HG03064 (cell line): ENCODE measurements at regions not wholly inside any gene's neighbourhood (a gene's known extent, or its start where the extent isn't known, plus 50 kb on each side); places are given as distances from the start of the nearest gene placed in this dataset.
"Not testable (repeated sequence)": the region's sequence is repeated elsewhere in the genome, so short reads cannot be mapped to it uniquely, and the experiment has no call there.

Source experiments
- ATAC-seq: cut with Tn5 transposase; IDR thresholded peaks from one replicate; pipeline ENCODE4 v1.9.1; 2021; ENCODE audit warnings: low read depth; ENCODE audit not compliant: unreplicated experiment

DNA sequence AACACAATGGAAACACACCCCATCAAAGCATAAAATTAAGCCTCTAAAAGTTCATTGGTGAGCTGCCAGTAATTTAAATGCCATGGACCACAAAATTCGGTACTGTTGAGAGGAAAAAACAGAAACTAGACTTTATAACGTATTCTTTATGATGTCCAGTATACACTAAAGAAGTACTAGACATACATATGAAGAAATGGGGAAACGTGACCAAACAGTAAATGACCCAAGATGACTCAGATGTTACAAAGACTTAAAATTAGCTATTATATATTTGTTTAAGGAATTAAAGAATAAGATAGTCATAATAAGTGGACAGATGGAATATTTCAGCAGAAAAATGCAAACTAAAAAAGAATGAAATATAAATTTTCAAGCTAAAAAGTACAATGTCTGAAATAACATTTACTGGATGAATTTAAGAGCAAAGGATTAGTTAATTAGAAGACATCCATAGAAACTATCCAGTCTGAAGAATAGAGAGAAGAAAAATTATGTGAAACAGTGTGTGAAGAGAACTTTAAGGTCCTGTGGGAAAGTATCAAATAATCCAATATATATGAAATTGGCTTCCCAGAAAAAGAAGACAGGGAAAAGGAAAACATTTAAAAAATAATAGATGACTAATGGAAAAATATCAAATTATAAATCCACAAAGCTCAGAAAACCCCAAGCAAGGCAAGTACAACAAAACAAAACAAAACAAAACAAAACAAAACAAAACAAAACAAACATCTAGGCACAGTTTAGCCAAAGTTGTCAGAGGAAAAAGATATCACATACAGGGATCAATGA, 69.4 kb downstream of the SAMD9 start:
- no peak for ATAC-seq

DNA sequence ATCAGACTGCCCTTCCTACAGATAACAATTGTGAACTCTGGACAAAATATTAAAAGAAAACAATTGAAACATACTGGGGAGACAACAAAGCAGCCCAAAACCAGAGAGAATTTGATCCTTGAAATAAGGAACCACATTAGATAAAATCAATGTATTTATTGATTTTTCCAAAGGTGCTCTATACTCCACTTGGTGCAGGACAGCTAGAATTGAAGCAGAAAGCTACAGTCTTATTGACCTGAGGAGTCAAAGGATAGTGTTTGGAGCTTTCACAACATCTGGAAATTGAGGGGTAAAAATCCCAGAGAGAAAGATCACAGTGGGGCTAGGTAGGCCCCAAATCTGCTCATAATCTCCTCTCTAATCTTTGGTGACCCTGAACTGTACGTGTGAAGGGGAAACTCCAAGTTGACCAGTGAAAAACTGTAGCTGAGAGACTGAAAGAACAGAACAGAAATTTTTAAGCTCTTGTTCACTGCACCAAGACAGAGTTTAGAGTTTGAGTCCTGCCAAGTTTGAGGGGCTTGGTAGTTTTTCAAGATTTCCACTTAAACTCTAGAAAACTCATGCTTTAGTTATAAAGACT, 70.2 kb downstream of the SAMD9 start:
- no peak for ATAC-seq

- no peak for ATAC-seq
These were observed 71.1 kb downstream of the SAMD9 start for GRCh38 chr7:93046641-93047040.

DNA sequence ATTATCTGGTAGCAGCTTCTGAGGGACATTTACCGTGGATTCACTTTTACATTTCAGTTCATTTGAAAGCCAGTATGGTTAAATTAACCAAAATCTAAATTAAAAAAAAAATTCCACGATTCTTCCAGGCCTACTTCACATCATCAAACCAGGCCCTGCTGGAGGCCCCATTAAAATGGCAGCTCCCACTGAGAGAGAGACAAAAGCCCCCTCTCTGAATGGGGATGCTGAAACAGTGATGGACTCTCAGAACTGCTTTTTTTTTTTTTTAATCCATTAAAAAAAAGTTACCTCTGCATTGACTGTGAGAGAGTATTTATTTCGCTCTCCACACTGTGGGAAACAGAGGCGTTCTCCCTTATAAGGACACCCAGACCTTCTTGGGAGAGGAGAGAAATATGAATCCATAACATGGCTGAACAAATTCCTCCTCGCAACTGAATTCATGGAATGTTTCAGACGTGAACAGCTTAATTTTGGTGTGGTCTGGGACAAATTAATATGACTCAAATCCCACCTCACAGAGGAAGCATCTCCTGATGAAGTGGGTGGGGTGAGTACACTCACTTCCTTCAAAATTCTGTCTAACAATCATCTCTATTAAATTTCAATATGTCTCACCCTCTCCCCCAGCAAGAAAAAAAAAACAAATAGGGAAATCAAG, 73.5 kb downstream of the SAMD9 start:
- no peak for ATAC-seq

DNA sequence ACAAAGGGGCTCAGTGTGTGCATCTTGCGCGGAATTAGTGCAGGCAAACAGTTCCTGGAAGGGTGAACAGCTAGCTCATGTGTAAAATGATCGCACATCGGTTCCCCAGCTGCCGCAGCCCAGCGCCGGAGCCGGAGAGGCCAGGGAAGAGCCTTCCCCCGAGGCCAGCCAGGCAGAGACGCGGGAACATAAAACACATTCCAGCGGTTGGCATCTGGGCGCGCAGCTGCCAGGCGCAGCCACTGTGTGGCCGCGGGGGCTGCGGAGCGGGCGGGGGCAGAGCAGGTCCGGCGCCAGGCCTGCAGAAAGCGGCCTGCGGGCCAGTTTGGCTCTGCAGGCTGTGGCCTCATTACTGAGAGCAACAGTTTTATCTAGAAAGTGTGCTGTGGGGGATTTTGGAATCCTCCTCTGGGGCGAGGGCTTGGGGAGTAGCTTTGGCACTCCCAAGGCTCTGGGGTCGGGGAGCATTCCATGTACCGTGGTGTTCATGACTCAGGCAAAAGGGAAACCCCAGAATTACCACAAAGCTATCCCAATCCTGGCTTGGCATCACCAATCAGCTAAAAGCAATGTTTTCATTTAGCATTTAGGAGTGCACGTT, 74.3 kb downstream of the SAMD9 start:
- ATAC-seq = no peak

GRCh38 chr7:93040355-93040754, 77.4 kb downstream of the SAMD9 start:
- no peak for ATAC-seq

DNA sequence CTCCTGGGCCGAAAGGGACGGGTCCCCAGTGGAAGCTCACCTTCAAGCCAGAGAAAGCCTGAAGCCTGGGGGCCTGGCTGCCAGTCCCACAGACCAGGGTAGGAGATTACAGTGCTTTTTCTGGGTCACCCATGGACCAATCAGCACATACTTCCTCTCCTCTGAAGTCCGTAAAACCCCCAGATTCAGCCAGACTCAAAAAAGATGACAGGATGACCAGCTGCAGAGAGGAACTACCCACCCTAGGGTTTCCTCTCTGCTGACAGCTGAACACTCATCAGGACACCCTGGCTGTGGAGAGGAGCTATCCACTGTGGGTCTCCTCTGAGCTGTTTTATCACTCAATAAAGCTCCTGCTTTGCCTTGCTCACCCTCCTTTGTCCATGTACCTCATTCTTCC, 78.0 kb downstream of the SAMD9 start:
- ATAC-seq = no peak

DNA sequence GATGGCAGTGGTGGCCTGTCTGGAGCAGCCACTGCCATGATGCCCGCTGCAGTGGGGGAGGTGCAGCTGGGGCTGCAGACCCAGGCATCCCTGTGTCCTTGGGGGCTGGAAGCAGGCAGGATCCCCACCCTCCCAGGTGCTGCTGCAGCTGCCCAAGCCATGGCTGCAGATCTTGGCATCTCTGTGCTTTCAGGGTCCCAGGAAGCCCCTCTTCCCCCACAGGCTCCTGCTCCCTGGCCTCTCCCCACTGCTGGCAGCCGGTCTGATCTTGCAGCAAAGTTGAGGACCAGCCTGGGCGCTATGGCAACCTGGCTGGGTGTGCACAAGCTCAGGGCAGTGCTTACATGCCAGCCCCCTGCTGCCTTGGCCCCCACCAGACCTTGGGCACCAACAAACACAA, 78.5 kb downstream of the SAMD9 start:
- no peak for ATAC-seq

- peak; percentile 94 for ATAC-seq
These were observed 81.0 kb downstream of the SAMD9 start for GRCh38 chr7:93036807-93037206.

- no peak for ATAC-seq
These were observed 81.6 kb downstream of the SAMD9 start for GRCh38 chr7:93036149-93036640.

DNA sequence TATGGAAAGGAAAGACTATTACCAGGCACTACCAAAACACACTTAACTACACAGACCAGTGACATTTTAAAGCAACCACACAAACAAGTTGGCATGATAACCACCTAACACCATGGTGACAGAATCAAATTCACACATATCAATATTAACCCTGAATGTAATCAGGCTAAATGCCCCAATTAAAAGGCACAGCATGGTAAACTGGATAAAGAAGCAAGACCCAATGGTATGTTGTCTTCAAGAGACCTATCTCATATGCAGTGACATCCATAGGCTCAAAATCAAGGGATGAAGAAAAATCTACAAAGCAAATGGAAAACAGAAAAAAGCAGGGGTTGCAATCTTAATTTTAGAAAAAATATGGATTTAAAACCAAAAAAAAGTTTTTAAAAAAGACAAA, 86.0 kb downstream of the SAMD9 start:
- no peak for ATAC-seq

DNA sequence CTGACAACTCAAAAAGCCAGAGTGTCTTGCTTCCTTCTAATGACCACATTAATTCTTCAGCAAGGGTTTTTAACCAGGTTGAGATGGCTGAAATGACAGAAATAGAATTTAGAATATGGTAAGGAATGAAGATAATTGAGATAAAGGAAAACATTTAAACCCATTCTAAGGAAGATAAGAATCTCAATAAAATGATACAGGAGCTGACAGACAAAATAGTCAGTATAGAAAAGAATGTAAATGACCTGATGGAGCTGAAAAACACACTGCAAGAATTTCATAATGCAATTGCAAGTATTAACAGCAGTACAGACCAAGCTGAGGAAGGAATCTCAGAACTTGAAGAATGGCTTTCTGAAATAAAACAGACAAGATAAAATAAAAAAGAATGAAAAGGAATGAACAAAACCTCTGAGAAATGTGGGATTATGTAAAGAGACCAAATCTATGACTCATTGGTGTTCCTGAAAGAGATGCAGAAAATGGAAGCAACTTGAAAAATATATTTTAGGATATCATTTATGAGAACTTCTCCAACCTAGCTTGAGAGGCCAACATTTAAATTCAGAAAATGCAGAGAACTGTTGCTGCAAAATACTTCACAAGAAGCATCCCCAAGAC, 87.1 kb downstream of the SAMD9 start:
- ATAC-seq = no peak

DNA sequence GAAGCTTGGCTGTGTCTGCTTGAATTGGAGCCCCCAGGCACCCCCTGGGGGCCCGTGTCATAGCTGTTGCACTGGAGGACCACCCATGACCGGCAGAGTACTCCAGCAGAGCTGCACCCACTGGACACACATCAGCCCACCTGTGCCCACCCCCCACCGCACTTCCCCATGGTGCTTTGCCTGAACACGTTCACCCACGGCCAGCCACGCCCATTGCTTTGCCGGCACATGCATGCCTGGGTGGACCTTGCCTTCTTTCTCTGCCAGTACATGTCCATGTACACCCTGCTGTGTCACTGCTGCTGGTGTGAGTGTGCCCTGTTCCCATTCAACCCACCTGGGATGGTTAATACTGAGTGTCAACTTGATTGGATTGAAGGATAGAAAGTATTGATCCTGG, 88.7 kb downstream of the SAMD9 start:
- ATAC-seq = no peak

DNA sequence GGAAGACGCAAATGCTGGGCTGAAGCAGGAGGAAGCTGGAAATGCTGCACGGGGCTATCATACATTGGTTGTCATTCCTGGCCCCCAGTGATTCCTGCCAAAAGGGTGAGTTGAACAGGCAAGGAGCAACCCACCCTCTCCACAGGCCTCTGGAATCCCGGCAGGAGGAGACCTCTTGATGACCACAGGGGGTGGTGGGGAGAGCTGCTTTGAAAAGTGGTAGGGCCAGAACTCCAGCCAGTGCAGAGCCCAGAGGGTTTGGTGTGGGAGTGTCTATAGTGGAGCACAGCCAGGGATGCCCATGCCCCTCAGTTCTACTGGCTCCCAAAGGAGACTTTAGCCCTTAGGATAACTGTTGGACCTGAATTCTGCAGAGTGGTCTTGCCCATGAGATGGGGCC, 89.2 kb downstream of the SAMD9 start:
- ATAC-seq = no peak

DNA sequence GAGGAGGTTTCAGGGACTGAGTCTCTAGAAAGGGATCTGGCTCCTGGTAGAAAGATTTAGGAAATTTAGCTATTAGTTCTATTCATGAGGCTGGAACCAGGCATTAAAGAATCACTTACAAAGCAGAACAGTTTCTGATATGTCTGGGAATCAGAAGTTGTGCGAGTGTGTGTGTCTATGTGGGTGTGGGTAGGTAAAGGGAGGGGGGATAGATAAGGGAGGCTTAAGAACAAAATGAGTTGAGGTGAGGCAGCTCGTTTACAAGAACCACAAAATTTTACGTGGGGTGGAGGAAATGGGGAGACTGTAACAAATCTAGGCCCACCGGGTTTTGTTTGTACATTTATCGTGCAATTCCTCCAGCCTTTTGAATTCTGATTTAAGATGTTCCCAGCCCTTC, 90.7 kb downstream of the SAMD9 start:
- no peak for ATAC-seq

GRCh38 chr7:93026425-93026824, 91.4 kb downstream of the SAMD9 start:
- no peak for ATAC-seq

DNA sequence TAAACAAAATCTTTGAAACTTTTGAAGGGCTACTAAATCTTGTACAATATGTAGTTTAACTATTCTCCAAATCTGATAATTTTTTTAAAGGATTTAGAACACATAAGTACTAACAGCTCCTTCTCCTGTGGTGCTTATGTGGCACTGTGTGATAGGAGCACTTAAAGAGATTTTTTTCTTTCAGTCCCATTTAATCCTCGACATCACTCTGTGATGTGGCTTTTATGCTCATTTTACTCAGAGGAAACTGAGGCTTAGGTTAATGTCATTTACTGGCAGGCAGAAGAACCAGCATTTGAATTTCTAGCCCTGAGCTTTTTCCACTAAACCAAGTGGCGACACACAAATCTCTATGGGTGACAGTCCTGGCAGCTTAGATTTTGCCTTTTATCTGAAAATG, 92.4 kb downstream of the SAMD9 start:
- no peak for ATAC-seq

DNA sequence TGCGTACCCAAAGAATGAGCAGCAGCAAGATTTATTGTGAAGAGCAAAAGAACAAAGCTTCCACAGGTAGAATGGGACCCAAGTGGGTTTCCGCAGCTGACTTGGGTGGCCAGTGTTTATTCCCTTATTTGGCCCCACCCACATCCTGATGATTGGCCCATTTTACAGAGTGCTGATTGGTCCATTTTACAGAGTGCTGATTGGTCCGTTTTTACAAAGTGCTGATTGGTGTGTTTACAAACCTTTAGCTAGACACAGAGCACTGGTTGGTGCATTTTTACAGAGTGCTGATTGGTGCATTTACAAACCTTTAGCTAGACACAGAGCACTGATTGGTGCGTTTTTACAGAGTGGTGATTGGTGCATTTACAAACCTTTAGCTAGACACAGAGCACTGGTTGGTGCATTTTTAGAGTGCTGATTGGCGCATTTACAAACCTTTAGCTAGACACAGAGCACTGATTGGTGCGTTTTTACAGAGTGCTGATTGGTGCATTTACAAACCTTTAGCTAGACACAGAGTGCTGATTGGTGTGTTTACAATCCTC, 94.8 kb downstream of the SAMD9 start:
- ATAC-seq = not testable (repeated sequence)

DNA sequence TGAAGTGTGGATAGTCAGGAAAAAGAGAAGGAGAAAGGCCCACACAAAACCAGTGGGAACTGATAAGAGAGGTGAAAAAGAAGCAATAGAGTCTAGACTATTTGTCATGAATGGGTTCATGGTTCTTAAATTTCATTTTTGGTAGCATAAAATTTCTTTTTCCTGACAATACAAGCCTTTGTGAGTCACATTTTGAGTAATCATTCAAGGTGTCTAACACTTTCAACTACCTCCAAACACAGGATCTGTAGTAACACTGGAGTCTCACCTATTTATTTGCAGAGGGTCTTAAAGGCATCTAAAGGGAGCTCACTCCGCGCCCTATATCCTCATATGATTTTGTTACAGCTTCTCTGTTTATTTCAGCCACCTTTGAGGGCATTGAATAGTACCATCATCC, 96.0 kb downstream of the SAMD9 start:
- no peak for ATAC-seq

GRCh38 chr7:93018716-93019115, 99.1 kb downstream of the SAMD9 start:
- ATAC-seq = no peak
